Retinal pigment epithelial cell (primary cell): ENCODE measurements at regions not wholly inside any gene's neighbourhood (a gene's known extent, or its start where the extent isn't known, plus 50 kb on each side); places are given as distances from the start of the nearest gene placed in this dataset.

ENCODE experiments used
- DNase-seq: peaks from one replicate; pipeline ENCODE4 v3.0.0-alpha.2; 2010; ENCODE audit warnings: low read depth
- H3K4me3 ChIP-seq: 2 replicates; pipeline ENCODE4 v1.5.1; 2011; ENCODE audit warnings: mild to moderate bottlenecking, low read length, control low read depth, moderate library complexity
- TF ChIP-seq, protein P1 (sequence below): conservative IDR thresholded peaks from 2 replicates; pipeline ENCODE4 v1.5.1; 2011; ENCODE audit warnings: low read depth, low read length, control low read depth, inconsistent platforms

DNA sequence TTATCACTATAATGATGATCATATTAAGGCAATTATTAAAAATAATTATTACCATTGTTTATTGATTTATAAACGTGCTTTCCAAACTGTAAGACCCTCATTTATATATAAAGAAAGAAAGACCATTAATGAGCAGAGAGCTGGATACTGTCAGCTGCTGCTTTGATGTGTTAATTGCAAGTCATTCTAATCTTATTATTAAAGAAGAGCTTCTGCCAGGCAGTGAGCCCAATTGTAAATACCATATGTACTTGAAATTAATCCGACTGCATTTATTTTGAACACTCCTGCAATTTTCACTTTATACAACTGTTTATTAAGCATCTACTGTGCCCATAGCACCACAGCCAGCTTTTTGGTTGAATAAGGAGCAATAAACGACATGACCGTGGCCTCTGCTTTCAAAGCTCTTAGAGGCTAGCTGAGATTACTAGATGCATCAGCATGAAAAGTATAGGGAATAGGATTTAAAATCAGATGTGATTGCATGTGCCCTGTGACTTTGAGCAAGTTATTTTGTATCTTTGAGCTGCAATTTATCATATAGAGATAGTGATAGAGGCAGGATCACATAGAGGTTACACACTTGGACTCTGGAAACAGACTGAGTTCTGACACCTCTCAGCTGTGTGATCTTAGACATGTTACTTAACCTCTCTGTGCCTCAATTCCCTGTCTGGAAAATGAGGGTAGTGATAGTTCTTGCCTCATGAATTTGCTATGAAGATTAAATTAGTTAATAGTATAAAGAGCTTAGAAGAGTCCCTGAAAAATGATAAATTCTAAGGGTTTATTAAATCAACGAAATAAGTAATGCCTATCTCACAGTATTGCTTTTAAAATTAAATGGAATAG is 83.4 kb downstream of the MYCN start:
- TF ChIP-seq, protein P1, sequence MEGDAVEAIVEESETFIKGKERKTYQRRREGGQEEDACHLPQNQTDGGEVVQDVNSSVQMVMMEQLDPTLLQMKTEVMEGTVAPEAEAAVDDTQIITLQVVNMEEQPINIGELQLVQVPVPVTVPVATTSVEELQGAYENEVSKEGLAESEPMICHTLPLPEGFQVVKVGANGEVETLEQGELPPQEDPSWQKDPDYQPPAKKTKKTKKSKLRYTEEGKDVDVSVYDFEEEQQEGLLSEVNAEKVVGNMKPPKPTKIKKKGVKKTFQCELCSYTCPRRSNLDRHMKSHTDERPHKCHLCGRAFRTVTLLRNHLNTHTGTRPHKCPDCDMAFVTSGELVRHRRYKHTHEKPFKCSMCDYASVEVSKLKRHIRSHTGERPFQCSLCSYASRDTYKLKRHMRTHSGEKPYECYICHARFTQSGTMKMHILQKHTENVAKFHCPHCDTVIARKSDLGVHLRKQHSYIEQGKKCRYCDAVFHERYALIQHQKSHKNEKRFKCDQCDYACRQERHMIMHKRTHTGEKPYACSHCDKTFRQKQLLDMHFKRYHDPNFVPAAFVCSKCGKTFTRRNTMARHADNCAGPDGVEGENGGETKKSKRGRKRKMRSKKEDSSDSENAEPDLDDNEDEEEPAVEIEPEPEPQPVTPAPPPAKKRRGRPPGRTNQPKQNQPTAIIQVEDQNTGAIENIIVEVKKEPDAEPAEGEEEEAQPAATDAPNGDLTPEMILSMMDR, result no peak
- DNase-seq, result no peak

GRCh38 chr2:16022548-16023240 is 82.3 kb downstream of the MYCN start:
- TF ChIP-seq, protein P1, result no peak
- DNase-seq, result no peak
- no peak overlapping the region for H3K4me3 ChIP-seq

More for the DNA sequence above, 83.4 kb downstream of the MYCN start:
- no peak overlapping the region for H3K4me3 ChIP-seq

- TF ChIP-seq, protein P1, result no peak
- no peak for DNase-seq
- H3K4me3 ChIP-seq, result no peak overlapping the region
Observed at GRCh38 chr2:16021611-16022363, 81.4 kb downstream of the MYCN start.

- TF ChIP-seq, protein P1, result no peak
- H3K4me3 ChIP-seq, result no peak overlapping the region
- no peak for DNase-seq
Observed at GRCh38 chr2:16020389-16021008, 80.1 kb downstream of the MYCN start.

DNA sequence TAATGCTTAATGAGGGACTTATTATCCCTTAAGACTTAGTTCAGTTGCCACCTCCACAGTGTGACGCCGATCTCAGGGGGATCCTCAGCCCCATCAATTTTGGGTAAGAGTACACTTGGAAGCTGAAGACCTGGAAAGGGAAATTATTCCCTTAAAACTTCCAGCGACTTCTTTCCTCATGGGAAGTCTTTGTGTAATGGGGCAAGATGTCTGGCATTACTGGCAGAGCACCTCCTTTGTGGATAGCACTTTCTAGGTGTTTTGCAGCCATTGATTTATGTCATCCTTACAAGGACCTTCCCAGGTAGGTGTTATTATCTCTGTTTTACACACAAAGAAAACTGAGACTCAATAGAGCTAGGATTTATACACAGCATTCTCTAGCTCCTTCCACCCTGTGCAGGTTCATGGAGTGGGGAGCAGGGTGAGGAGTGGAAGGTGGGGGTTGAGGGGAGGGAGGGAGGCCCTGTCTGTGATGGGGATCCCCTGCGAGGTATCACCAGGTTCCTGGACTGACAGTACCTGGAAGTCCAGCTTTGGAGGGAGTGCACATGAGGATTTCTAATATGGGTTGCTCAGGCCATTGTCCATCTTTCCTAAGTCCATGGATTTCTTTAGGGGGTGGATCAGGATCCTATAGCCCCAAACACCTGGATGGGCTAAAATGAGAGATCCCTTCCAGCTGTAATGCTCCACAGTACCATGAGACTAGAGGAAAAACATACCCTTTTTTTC is 79.4 kb downstream of the MYCN start:
- H3K4me3 ChIP-seq, result no peak overlapping the region
- no peak for DNase-seq
- TF ChIP-seq, protein P1, result no peak

DNA sequence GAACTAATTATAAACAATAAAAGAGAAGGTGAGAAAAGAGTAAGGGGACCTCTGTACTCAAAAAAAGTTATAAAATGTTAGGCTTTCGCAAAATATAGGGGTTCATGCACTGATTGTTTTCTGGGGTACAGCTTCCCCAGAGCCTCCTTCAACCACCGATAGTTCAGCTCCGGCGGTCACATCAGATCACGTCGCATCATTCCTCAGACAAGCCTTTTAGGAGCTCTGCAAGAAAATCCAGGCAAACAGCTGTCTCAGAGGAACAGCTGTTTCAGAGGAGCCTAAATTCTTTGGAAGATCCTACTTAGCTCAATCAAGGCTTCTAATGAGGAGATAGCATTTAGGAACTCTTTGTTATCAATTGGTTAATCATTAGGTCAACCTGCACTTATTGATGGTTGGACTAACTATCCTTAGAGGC is 78.7 kb downstream of the MYCN start:
- TF ChIP-seq, protein P1, result no peak
- no peak overlapping the region for H3K4me3 ChIP-seq

More for the DNA sequence above, 78.7 kb downstream of the MYCN start:
- no peak for DNase-seq
